NT2/D1 (cell line): ENCODE measurements at regions not wholly inside any gene's neighbourhood (a gene's known extent, or its start where the extent isn't known, plus 50 kb on each side); places are given as distances from the start of the nearest gene placed in this dataset.

Experiments used
- DNase-seq: peaks from one replicate; pipeline ENCODE4 v3.0.0-alpha.2; 2011; ENCODE audit warnings: low read depth, low spot score
- H3K27me3 ChIP-seq: 2 replicates; pipeline ENCODE4 v1.6.0; 2011; ENCODE audit warnings: mild to moderate bottlenecking; ENCODE audit not compliant: insufficient read length, insufficient read depth
- H3K36me3 ChIP-seq: 2 replicates; pipeline ENCODE4 v1.6.1; 2011; ENCODE audit warnings: mild to moderate bottlenecking, low read length, mixed read lengths; ENCODE audit not compliant: insufficient read depth, insufficient read length
- H3K4me1 ChIP-seq: 2 replicates; pipeline ENCODE4 v1.5.1; 2011; ENCODE audit not compliant: insufficient read depth, insufficient read length
- H3K4me3 ChIP-seq: 2 replicates; pipeline ENCODE4 v1.5.1; 2011; ENCODE audit warnings: low read depth; ENCODE audit not compliant: insufficient read length
- H3K9ac ChIP-seq: 2 replicates; pipeline ENCODE4 v1.6.0; 2011; ENCODE audit warnings: low read depth; ENCODE audit not compliant: insufficient read length
- H3K9me3 ChIP-seq: 2 replicates; pipeline ENCODE4 v1.5.1; 2011; ENCODE audit warnings: mild to moderate bottlenecking, low read length; ENCODE audit not compliant: insufficient read depth
- SUZ12 ChIP-seq: IDR thresholded peaks from 2 replicates; pipeline ENCODE4 v1.6.1; 2011; ENCODE audit not compliant: insufficient read length, insufficient read depth; ENCODE audit errors: extremely low read depth
- YY1 ChIP-seq: IDR thresholded peaks from 2 replicates; pipeline ENCODE4 v1.6.1; 2011; ENCODE audit not compliant: insufficient read length, insufficient read depth
- ZNF274 ChIP-seq: IDR thresholded peaks from 2 replicates; pipeline ENCODE4 v1.6.1; 2011; ENCODE audit warnings: mild to moderate bottlenecking, low read depth, low read length

DNA sequence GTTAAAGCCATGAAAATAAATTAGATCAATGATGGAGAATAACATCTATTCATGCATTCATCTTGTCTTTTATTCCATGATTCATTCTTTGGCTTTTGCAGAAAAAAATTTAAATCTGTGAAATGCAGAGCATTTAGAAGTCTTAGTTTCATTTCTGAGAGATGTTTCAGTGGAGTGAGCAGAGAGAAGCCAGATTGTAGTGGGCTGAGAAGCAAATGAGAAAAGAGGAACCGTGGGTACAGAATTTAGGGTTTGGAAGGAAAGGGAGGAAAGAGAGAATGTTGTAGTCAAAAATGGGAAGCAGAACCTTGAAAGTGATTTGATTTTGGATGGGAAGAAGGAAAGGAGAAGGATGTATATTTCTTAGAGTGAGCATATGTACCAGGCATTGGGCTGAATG, 260.3 kb upstream of the MAN1A1 start:
- H3K9me3 ChIP-seq, result no peaks in the 10 kb centered on the region
- H3K4me1 ChIP-seq, result no peaks in the 10 kb centered on the region
- no peaks in the 10 kb centered on the region for H3K27me3 ChIP-seq
- H3K9ac ChIP-seq, result no peak overlapping the region
- no peak overlapping the region for H3K4me3 ChIP-seq
- TF ChIP-seq YY1, result no peak
- no peak for TF ChIP-seq SUZ12
- no peak for TF ChIP-seq ZNF274
- no peak for DNase-seq
- H3K36me3 ChIP-seq, result no peaks in the 10 kb centered on the region

- H3K9me3 ChIP-seq, result no peaks in the 10 kb centered on the region
- no peak overlapping the region for H3K9ac ChIP-seq
- no peaks in the 10 kb centered on the region for H3K27me3 ChIP-seq
- DNase-seq, result peak; percentile 9
- no peaks in the 10 kb centered on the region for H3K4me1 ChIP-seq
- TF ChIP-seq ZNF274 (no peak), SUZ12 (no peak), YY1 (no peak)
- no peaks in the 10 kb centered on the region for H3K36me3 ChIP-seq
- no peak overlapping the region for H3K4me3 ChIP-seq
Observed at GRCh38 chr6:119608994-119609393, 259.4 kb upstream of the MAN1A1 start.

- Histone ChIP-seq H3K4me1 (no peaks in the 10 kb centered on the region), H3K9ac (no peak overlapping the region), H3K27me3 (no peaks in the 10 kb centered on the region), H3K9me3 (no peaks in the 10 kb centered on the region), H3K4me3 (no peak overlapping the region), H3K36me3 (no peaks in the 10 kb centered on the region)
- no peak for DNase-seq
- no peak for TF ChIP-seq YY1
- no peak for TF ChIP-seq SUZ12
- no peak for TF ChIP-seq ZNF274
Observed at GRCh38 chr6:119604124-119604523, 254.6 kb upstream of the MAN1A1 start.

- no peaks in the 10 kb centered on the region for H3K36me3 ChIP-seq
- no peak for TF ChIP-seq ZNF274
- TF ChIP-seq YY1, result no peak
- no peak for TF ChIP-seq SUZ12
- no peak overlapping the region for H3K4me3 ChIP-seq
- no peaks in the 10 kb centered on the region for H3K27me3 ChIP-seq
- H3K4me1 ChIP-seq, result no peaks in the 10 kb centered on the region
- no peaks in the 10 kb centered on the region for H3K9me3 ChIP-seq
- no peak for DNase-seq
- H3K9ac ChIP-seq, result no peak overlapping the region
Observed at GRCh38 chr6:119603501-119603900, 253.9 kb upstream of the MAN1A1 start.

DNA sequence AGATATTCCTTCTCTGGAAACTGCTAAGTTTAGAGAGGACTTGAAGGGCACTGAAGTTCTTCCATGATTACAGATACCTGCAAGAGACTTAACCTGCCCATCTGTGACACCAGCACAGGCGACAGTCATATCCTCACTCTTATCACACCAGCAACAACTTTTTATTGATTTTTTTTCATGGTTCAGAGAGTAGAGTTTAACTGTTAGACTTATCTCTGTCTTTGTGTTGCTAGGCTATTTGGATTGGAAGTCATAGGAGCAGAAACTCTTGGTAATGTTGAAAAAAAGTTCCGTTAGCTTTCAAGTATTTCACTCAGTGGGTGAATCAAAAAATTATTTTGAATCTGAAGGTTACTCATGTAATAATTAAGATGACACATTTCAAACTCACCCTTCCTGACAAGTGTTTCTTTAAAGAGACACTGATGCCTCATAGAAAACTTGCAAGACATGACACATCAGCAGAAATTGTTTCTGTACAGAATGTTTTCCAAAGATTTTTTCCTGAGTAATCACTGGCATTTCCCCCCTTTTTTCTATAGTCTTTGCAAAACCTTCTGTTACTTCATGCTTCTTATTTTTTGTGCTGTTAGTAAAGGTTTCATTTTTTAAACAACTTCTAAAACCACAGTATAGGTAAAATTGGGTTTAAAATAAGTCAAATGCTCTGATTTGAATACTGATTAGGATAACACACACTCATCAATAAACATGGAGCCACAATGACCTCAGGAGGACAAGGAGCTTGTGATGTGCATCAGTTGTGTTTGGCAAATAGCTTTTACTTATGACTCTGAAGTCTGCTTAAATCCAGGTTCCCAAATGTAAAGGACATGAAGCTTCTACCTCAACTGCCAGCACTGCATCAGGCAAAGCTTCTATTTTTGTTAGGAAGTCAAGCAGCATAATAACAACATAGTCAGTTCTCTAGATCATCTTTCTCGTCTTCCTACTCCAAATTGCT, 252.9 kb upstream of the MAN1A1 start:
- no peak overlapping the region for H3K9ac ChIP-seq
- no peak for DNase-seq
- H3K4me1 ChIP-seq, result no peaks in the 10 kb centered on the region
- no peak for TF ChIP-seq SUZ12
- TF ChIP-seq YY1, result no peak
- no peak for TF ChIP-seq ZNF274
- no peak overlapping the region for H3K4me3 ChIP-seq
- H3K36me3 ChIP-seq, result no peaks in the 10 kb centered on the region
- no peaks in the 10 kb centered on the region for H3K27me3 ChIP-seq
- no peaks in the 10 kb centered on the region for H3K9me3 ChIP-seq

DNA sequence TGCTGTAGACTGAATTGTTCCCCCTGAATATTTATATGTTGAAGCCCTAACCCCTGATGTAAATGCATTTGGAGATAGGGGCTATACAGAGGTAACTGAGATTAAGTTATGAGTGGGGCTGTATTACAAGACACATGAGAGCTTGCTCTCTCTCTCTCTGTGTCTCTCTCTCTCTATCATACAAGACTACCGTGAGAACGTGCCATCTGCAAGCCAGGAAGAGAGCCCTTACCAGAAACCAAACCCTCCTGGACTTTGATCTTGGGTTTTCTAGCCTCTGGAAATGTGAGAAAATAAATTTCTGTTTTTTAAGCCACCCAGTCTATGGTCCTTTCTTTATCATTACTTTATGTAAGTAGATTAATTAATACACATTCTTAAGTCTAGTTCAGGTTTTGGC, 249.3 kb upstream of the MAN1A1 start:
- Histone ChIP-seq H3K27me3 (no peaks in the 10 kb centered on the region), H3K4me1 (no peaks in the 10 kb centered on the region), H3K4me3 (no peak overlapping the region), H3K9me3 (no peaks in the 10 kb centered on the region), H3K36me3 (no peaks in the 10 kb centered on the region), H3K9ac (no peak overlapping the region)
- DNase-seq, result no peak
- TF ChIP-seq YY1 (no peak), SUZ12 (no peak), ZNF274 (no peak)

- Histone ChIP-seq H3K4me1 (no peaks in the 10 kb centered on the region), H3K36me3 (no peaks in the 10 kb centered on the region), H3K4me3 (no peak overlapping the region), H3K9ac (no peak overlapping the region), H3K9me3 (no peaks in the 10 kb centered on the region), H3K27me3 (no peaks in the 10 kb centered on the region)
- TF ChIP-seq ZNF274 (no peak), YY1 (no peak), SUZ12 (no peak)
- DNase-seq, result no peak
Observed at GRCh38 chr6:119594907-119595306, 245.3 kb upstream of the MAN1A1 start.
